ENCODE measurements at regions not wholly inside any gene's neighbourhood (a gene's known extent, or its start where the extent isn't known, plus 50 kb on each side); places are given as distances from the start of the nearest gene placed in this dataset.

GRCh38 chr6:146902846-146903245, 301.4 kb upstream of the STXBP5 start:
- H3K27me3 ChIP-seq (ENCODE audit: control insufficient read depth, insufficient read depth, low read length): no peaks in the 10 kb centered on the region
- no peak overlapping the region for H3K4me3 ChIP-seq (replicated peaks in 1 of 4; ENCODE audit: control extremely low read depth in 1 of 4, insufficient read depth in 1 of 4, low read depth in 3 of 4, low read length in 4 of 4)
- H3K4me2 ChIP-seq (ENCODE audit: extremely low read depth, insufficient read depth, low read length): no peak overlapping the region
- no peaks in the 10 kb centered on the region for H3K36me3 ChIP-seq (ENCODE audit: control insufficient read depth, insufficient read depth, low read length)
- TF ChIP-seq CTCF (conservative IDR thresholded peaks at IDR 0.05 in 1 of 2, IDR thresholded peaks at IDR 0.05 in 1 of 2; ENCODE audit: low read depth in 1 of 2, low read length in 2 of 2) (no peak), EZH2 (IDR thresholded peaks at IDR 0.05; ENCODE audit: low read length, missing control alignments) (no peak)
- H2AFZ ChIP-seq (ENCODE audit: low read length): no peak overlapping the region
- no peak overlapping the region for H3K27ac ChIP-seq (ENCODE audit: insufficient read depth, low read length)
- H4K20me1 ChIP-seq (ENCODE audit: control insufficient read depth, extremely low read depth, insufficient read depth, low read length): no peaks in the 10 kb centered on the region
- DNase-seq (ENCODE audit: low read depth in 2 of 2): no peak
- no peaks in the 10 kb centered on the region for H3K79me2 ChIP-seq (ENCODE audit: control insufficient read depth, insufficient read depth, low read length)
- H3K4me1 ChIP-seq (ENCODE audit: control insufficient read depth, extremely low read depth, insufficient read depth, low read length): peaks cover 4% of the 10 kb centered on the region
- no peaks in the 10 kb centered on the region for H3K9me3 ChIP-seq (ENCODE audit: control insufficient read depth, insufficient read depth, low read depth, low read length)
- no peak overlapping the region for H3K9ac ChIP-seq (ENCODE audit: insufficient read depth, low read length)

GRCh38 chr6:146903451-146903850, 300.8 kb upstream of the STXBP5 start:
- Histone ChIP-seq H3K36me3 (ENCODE audit: control insufficient read depth, insufficient read depth, low read length) (no peaks in the 10 kb centered on the region), H4K20me1 (ENCODE audit: control insufficient read depth, extremely low read depth, insufficient read depth, low read length) (no peaks in the 10 kb centered on the region), H3K9ac (ENCODE audit: insufficient read depth, low read length) (no peak overlapping the region), H3K4me1 (ENCODE audit: control insufficient read depth, extremely low read depth, insufficient read depth, low read length) (peaks cover 4% of the 10 kb centered on the region), H3K27ac (ENCODE audit: insufficient read depth, low read length) (no peak overlapping the region), H2AFZ (ENCODE audit: low read length) (no peak overlapping the region), H3K79me2 (ENCODE audit: control insufficient read depth, insufficient read depth, low read length) (no peaks in the 10 kb centered on the region), H3K4me2 (ENCODE audit: extremely low read depth, insufficient read depth, low read length) (no peak overlapping the region), H3K9me3 (ENCODE audit: control insufficient read depth, insufficient read depth, low read depth, low read length) (no peaks in the 10 kb centered on the region), H3K4me3 (replicated peaks in 1 of 4; ENCODE audit: control extremely low read depth in 1 of 4, insufficient read depth in 1 of 4, low read depth in 3 of 4, low read length in 4 of 4) (no peak overlapping the region), H3K27me3 (ENCODE audit: control insufficient read depth, insufficient read depth, low read length) (no peaks in the 10 kb centered on the region)
- DNase-seq (ENCODE audit: low read depth in 2 of 2): no peak
- TF ChIP-seq CTCF (conservative IDR thresholded peaks at IDR 0.05 in 1 of 2, IDR thresholded peaks at IDR 0.05 in 1 of 2; ENCODE audit: low read depth in 1 of 2, low read length in 2 of 2) (no peak), EZH2 (IDR thresholded peaks at IDR 0.05; ENCODE audit: low read length, missing control alignments) (no peak)

GRCh38 chr6:146904596-146904995, 299.6 kb upstream of the STXBP5 start:
- no peak for DNase-seq (ENCODE audit: low read depth in 2 of 2)
- TF ChIP-seq CTCF (conservative IDR thresholded peaks at IDR 0.05 in 1 of 2, IDR thresholded peaks at IDR 0.05 in 1 of 2; ENCODE audit: low read depth in 1 of 2, low read length in 2 of 2) (no peak), EZH2 (IDR thresholded peaks at IDR 0.05; ENCODE audit: low read length, missing control alignments) (no peak)
- H2AFZ ChIP-seq (ENCODE audit: low read length): no peak overlapping the region
- H3K79me2 ChIP-seq (ENCODE audit: control insufficient read depth, insufficient read depth, low read length): no peaks in the 10 kb centered on the region
- no peaks in the 10 kb centered on the region for H3K27me3 ChIP-seq (ENCODE audit: control insufficient read depth, insufficient read depth, low read length)
- no peak overlapping the region for H3K4me3 ChIP-seq (replicated peaks in 1 of 4; ENCODE audit: control extremely low read depth in 1 of 4, insufficient read depth in 1 of 4, low read depth in 3 of 4, low read length in 4 of 4)
- H4K20me1 ChIP-seq (ENCODE audit: control insufficient read depth, extremely low read depth, insufficient read depth, low read length): no peaks in the 10 kb centered on the region
- H3K27ac ChIP-seq (ENCODE audit: insufficient read depth, low read length): no peak overlapping the region
- H3K9ac ChIP-seq (ENCODE audit: insufficient read depth, low read length): no peak overlapping the region
- no peaks in the 10 kb centered on the region for H3K36me3 ChIP-seq (ENCODE audit: control insufficient read depth, insufficient read depth, low read length)
- no peaks in the 10 kb centered on the region for H3K9me3 ChIP-seq (ENCODE audit: control insufficient read depth, insufficient read depth, low read depth, low read length)
- H3K4me2 ChIP-seq (ENCODE audit: extremely low read depth, insufficient read depth, low read length): no peak overlapping the region
- peaks cover 4% of the 10 kb centered on the region for H3K4me1 ChIP-seq (ENCODE audit: control insufficient read depth, extremely low read depth, insufficient read depth, low read length)
